HepG2 (cell line): ENCODE measurements at regions not wholly inside any gene's neighbourhood (a gene's known extent, or its start where the extent isn't known, plus 50 kb on each side); places are given as distances from the start of the nearest gene placed in this dataset.
A peak's percentile ranks its signal among the peaks of the same experiment; 100 is the strongest.

Source experiments
- ATAC-seq: fragments of 200-7000 bp; cut with Tn5 transposase; 3 replicates; pipeline ENCODE4 v1.9.1; 2020; ENCODE audit warnings: mild to moderate bottlenecking, moderate library complexity
- BruUV-seq: library from RNA; stranded (reverse); fragments of 400-500 nt; replicated peaks from 2 replicates; lab custom pipeline; 2021; lab: Mats Ljungman, UMichigan
- CTCF ChIA-PET: fragments of 300-600 bp; formaldehyde crosslinking; extraction: SDS; loops from one replicate; lab custom pipeline; 2021; ENCODE audit warnings: low total read pairs, inconsistent platforms, low intra/inter-chr PET ratio; lab: Yijun Ruan, JAX
- POLR2A ChIA-PET: fragments of 350-600 bp; sonication (Branson Sonifier 250); formaldehyde crosslinking; loops from one replicate; lab custom pipeline; 2020; ENCODE audit warnings: antibody characterized with exemption, inconsistent platforms; lab: Yijun Ruan, JAX
- DNase-seq: peaks from one replicate; pipeline ENCODE4 v3.0.0-alpha.2; 2015; ENCODE audit warnings: low spot score
- FAIRE-seq: peaks from 3 replicates; lab custom pipeline; 2011; peaks lifted over from hg19 to GRCh38; lab: Jason Lieb, UNC
- H2AFZ ChIP-seq: one replicate; pipeline ENCODE4 v1.6.1; 2011; ENCODE audit warnings: low read length, inconsistent platforms
- H3K27ac ChIP-seq: fragments of 300-600 bp; 3 replicates; pipeline ENCODE4 v1.8.0; 2011; ENCODE audit warnings: mixed run types, mild to moderate bottlenecking, mixed read lengths, low read length, inconsistent platforms; ENCODE audit not compliant: insufficient read depth; ENCODE audit errors: extremely low read length
- H3K27me3 ChIP-seq, 2 experiments: fragments of 200-600 bp in 1 of 2; 2 replicates in 1 of 2; 3 replicates in 1 of 2; pipeline versions ENCODE4 v1.6.0 to v1.8.0; 2011; ENCODE audit warnings: low read length in 2 of 2, mild to moderate bottlenecking in 2 of 2, moderate library complexity in 2 of 2, inconsistent platforms in 1 of 2; ENCODE audit not compliant: insufficient read depth in 2 of 2, control insufficient read depth in 1 of 2
- H3K36me3 ChIP-seq, 2 experiments: fragments of 200-600 bp in 1 of 2; replicated peaks in 1 of 2; 2 replicates in 1 of 2; 3 replicates in 1 of 2; pipeline versions ENCODE4 v1.5.1 to v1.8.0; 2011; ENCODE audit warnings: low read length in 2 of 2, inconsistent platforms in 1 of 2; ENCODE audit not compliant: insufficient read depth in 2 of 2, control insufficient read depth in 1 of 2
- H3K4me1 ChIP-seq: 2 replicates; pipeline ENCODE4 v1.5.1; 2012; ENCODE audit warnings: low read length, inconsistent platforms; ENCODE audit not compliant: insufficient read depth
- H3K4me2 ChIP-seq: 2 replicates; pipeline ENCODE4 v1.6.0; 2011; ENCODE audit warnings: low read depth, low read length, inconsistent platforms
- H3K4me3 ChIP-seq, 3 experiments: fragments of 200-600 bp in 1 of 3; sonication (generic), shearing (Covaris generic) in 1 of 3; replicated peaks in 1 of 3; 2 replicates each; pipeline ENCODE4 v1.5.1; 2011 to 2016; ENCODE audit warnings: low read length in 3 of 3, inconsistent platforms in 2 of 3, low read depth in 2 of 3, mild to moderate bottlenecking in 2 of 3, control low read depth in 1 of 3, mixed read lengths in 1 of 3; ENCODE audit not compliant: insufficient read depth in 1 of 3
- H3K79me2 ChIP-seq: one replicate; pipeline ENCODE4 v1.6.1; 2011; ENCODE audit warnings: low read length, inconsistent platforms; ENCODE audit not compliant: insufficient read depth
- H3K9ac ChIP-seq: 2 replicates; pipeline ENCODE4 v1.6.0; 2011; ENCODE audit warnings: mild to moderate bottlenecking, low read depth, low read length, inconsistent platforms; ENCODE audit not compliant: insufficient read depth
- H3K9me3 ChIP-seq: 2 replicates; pipeline ENCODE4 v1.5.1; 2012; ENCODE audit warnings: mild to moderate bottlenecking, low read length
- H4K20me1 ChIP-seq: 2 replicates; pipeline ENCODE4 v1.6.0; 2011; ENCODE audit warnings: inconsistent platforms, mild to moderate bottlenecking, low read length, moderate library complexity; ENCODE audit not compliant: insufficient read depth
- ARID2 ChIP-seq: sonication (generic); formaldehyde crosslinking; IDR thresholded peaks from 2 replicates; pipeline ENCODE4 v1.8.1; 2022; ENCODE audit warnings: mild to moderate bottlenecking, missing genetic modification reagents, borderline replicate concordance
- BCL6 ChIP-seq: IDR thresholded peaks from 2 replicates; pipeline ENCODE4 v1.6.1; 2016; ENCODE audit warnings: missing genetic modification reagents, missing compliant biosample characterization
- BRD4 ChIP-seq: sonication (generic); formaldehyde crosslinking; IDR thresholded peaks from 2 replicates; pipeline ENCODE4 v1.4.0; 2020; ENCODE audit warnings: missing genetic modification reagents
- ERF ChIP-seq: IDR thresholded peaks from 2 replicates; pipeline ENCODE4 v1.6.1; 2018; ENCODE audit warnings: missing biosample characterization, missing genetic modification reagents
- ETS1 ChIP-seq: sonication (generic); formaldehyde crosslinking; IDR thresholded peaks from 2 replicates; pipeline ENCODE4 v1.4.0; 2020; ENCODE audit warnings: missing genetic modification reagents
- FOXA3 ChIP-seq: IDR thresholded peaks from 2 replicates; pipeline ENCODE4 v1.6.1; 2016; ENCODE audit warnings: missing genetic modification reagents, missing compliant biosample characterization
- HNF4A ChIP-seq: sonication (generic); formaldehyde crosslinking; IDR thresholded peaks from 2 replicates; pipeline ENCODE4 v1.4.0; 2020; ENCODE audit warnings: missing genetic modification reagents
- ISL2 ChIP-seq: sonication (generic); formaldehyde crosslinking; IDR thresholded peaks from 2 replicates; pipeline ENCODE4 v1.5.0; 2020; ENCODE audit warnings: missing genetic modification reagents
- JUNB ChIP-seq: sonication (generic); formaldehyde crosslinking; IDR thresholded peaks from 2 replicates; pipeline ENCODE4 v1.8.0; 2022; ENCODE audit warnings: missing genetic modification reagents, mild to moderate bottlenecking, borderline replicate concordance
- MBNL3 ChIP-seq: fragments of 250-450 bp; sonication (Bioruptor Pico); conservative IDR thresholded peaks from 2 replicates; pipeline ENCODE4 v1.8.0; 2022; ENCODE audit warnings: mild to moderate bottlenecking, inconsistent platforms
- MXD4 ChIP-seq: IDR thresholded peaks from 2 replicates; pipeline ENCODE4 v1.6.1; 2016; ENCODE audit warnings: mild to moderate bottlenecking, missing biosample characterization, missing genetic modification reagents
- PHF5A ChIP-seq: IDR thresholded peaks from one replicate; pipeline ENCODE4 v1.6.1; 2018; ENCODE audit warnings: low read depth, missing genetic modification reagents; ENCODE audit not compliant: unreplicated experiment
- SP2 ChIP-seq: sonication (generic); formaldehyde crosslinking; IDR thresholded peaks from 2 replicates; pipeline ENCODE4 v1.5.1; 2020; ENCODE audit warnings: mild to moderate bottlenecking, missing genetic modification reagents
- SUZ12 ChIP-seq: fragments of 150-350 bp; IDR thresholded peaks from 2 replicates; pipeline ENCODE4 v1.6.1; 2014; ENCODE audit warnings: low read depth, low read length
- TOE1 ChIP-seq: sonication (generic); formaldehyde crosslinking; IDR thresholded peaks from 2 replicates; pipeline ENCODE4 v1.4.0; 2020; ENCODE audit warnings: mild to moderate bottlenecking, missing genetic modification reagents
- ZMYM2 ChIP-seq: sonication (generic); formaldehyde crosslinking; IDR thresholded peaks from 2 replicates; pipeline ENCODE4 v1.8.0; 2022; ENCODE audit warnings: mild to moderate bottlenecking, missing genetic modification reagents
- ZMYM4 ChIP-seq: sonication (generic); formaldehyde crosslinking; IDR thresholded peaks from 2 replicates; pipeline ENCODE4 v1.8.1; 2023; ENCODE audit warnings: mild to moderate bottlenecking, missing genetic modification reagents
- ZNF354B ChIP-seq: sonication (generic); formaldehyde crosslinking; IDR thresholded peaks from 2 replicates; pipeline ENCODE4 v1.8.0; 2022; ENCODE audit warnings: mild to moderate bottlenecking, missing genetic modification reagents
- ZNF484 ChIP-seq: sonication (generic); formaldehyde crosslinking; IDR thresholded peaks from 2 replicates; pipeline ENCODE4 v1.5.1; 2020; ENCODE audit warnings: mild to moderate bottlenecking, low read depth, missing genetic modification reagents, borderline replicate concordance
- ZNF629 ChIP-seq: sonication (generic); formaldehyde crosslinking; conservative IDR thresholded peaks from 2 replicates; pipeline ENCODE4 v1.5.0; 2020; ENCODE audit warnings: missing genetic modification reagents
- WGBS: methylation state at CpG from one replicate; pipeline ENCODE4 v1.1.6; 2017; ENCODE audit warnings: low lambda C conversion rate; 5-methylcytosine and 5-hydroxymethylcytosine counted together
- in situ Hi-C: cut with HindIII; loops from 2 replicates; pipeline ENCODE4 v1.10.0; 2017; ENCODE audit warnings: low pct_unique_long_range_greater_than_20kb; ENCODE audit not compliant: extremely low pct_ligation_motif_present
- intact Hi-C: fragments of 100-400 bp; cut with micrococcal nuclease; formaldehyde crosslinking; loops from one replicate; pipeline ENCODE4 v1.10.0; 2022; ENCODE audit not compliant: unreplicated experiment
- TF ChIP-seq, protein P1 (sequence below): sonication (generic); formaldehyde crosslinking; IDR thresholded peaks from 2 replicates; pipeline ENCODE4 v1.4.0; 2020; ENCODE audit warnings: missing genetic modification reagents
- TF ChIP-seq, protein P2 (sequence below): sonication (generic); formaldehyde crosslinking; IDR thresholded peaks from 2 replicates; pipeline ENCODE4 v1.8.0; 2022; ENCODE audit warnings: mild to moderate bottlenecking, missing genetic modification reagents, moderate library complexity
- TF ChIP-seq, protein P3 (sequence below): IDR thresholded peaks from 2 replicates; pipeline ENCODE4 v1.6.1; 2012; ENCODE audit warnings: inconsistent platforms

DNA sequence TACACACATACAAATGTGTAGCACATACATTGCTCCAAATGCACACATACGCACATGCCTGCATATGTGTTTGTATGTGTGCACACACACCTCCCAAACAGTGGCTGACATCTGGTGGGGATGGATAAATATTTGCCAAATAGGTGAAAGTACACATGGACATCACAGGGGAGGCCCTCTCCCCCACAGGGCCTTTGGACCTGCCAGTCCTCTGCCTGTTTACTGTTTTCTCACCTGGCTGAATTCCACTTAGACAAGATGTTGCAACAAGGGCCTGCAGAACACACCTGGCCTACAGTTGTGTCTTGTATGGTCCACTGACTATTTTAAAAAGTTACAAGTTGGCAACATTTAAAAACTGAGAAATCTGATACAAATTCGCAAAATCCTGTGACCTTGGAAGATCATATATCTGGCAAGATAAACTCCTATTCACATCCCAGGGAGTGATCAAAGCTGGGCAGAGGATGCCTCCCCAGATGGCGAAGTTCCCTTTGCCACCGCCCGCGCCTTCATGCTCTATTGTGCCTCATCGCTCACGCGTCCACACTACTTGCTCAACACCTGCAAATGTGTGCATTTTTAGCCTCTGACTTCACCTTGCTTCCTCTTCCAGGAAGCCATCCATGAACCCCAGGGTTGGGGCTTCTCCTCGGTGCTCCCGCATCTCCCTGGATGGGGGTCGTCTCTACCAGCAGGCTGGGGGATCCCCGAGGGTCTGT, 118.4 kb upstream of the FZD10 start:
- POLR2A ChIA-PET = no interaction called here
- TF ChIP-seq, protein P1, sequence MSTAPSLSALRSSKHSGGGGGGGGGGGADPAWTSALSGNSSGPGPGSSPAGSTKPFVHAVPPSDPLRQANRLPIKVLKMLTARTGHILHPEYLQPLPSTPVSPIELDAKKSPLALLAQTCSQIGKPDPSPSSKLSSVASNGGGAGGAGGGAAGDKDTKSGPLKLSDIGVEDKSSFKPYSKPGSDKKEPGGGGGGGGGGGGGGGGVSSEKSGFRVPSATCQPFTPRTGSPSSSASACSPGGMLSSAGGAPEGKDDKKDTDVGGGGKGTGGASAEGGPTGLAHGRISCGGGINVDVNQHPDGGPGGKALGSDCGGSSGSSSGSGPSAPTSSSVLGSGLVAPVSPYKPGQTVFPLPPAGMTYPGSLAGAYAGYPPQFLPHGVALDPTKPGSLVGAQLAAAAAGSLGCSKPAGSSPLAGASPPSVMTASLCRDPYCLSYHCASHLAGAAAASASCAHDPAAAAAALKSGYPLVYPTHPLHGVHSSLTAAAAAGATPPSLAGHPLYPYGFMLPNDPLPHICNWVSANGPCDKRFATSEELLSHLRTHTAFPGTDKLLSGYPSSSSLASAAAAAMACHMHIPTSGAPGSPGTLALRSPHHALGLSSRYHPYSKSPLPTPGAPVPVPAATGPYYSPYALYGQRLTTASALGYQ (CRISPR knock-in tag) = peak; percentile 63
- no peak for TF ChIP-seq ZNF484 (CRISPR knock-in tag)
- no peak for TF ChIP-seq ERF
- TF ChIP-seq, protein P2, sequence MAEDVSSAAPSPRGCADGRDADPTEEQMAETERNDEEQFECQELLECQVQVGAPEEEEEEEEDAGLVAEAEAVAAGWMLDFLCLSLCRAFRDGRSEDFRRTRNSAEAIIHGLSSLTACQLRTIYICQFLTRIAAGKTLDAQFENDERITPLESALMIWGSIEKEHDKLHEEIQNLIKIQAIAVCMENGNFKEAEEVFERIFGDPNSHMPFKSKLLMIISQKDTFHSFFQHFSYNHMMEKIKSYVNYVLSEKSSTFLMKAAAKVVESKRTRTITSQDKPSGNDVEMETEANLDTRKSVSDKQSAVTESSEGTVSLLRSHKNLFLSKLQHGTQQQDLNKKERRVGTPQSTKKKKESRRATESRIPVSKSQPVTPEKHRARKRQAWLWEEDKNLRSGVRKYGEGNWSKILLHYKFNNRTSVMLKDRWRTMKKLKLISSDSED (CRISPR knock-in tag) = no peak
- 0 out of 2 replicates have a peak, but pooled peaks have one; percentile 47 for TF ChIP-seq ISL2 (CRISPR knock-in tag)
- no peak for TF ChIP-seq TOE1 (CRISPR knock-in tag)
- peak; percentile 86 for TF ChIP-seq HNF4A
- no peak for TF ChIP-seq ARID2 (CRISPR knock-in tag)
- TF ChIP-seq JUNB (CRISPR knock-in tag) = no peak
- no peak for TF ChIP-seq MXD4
- TF ChIP-seq MBNL3 (CRISPR knock-in tag) = no peak
- TF ChIP-seq SUZ12 = no peak
- TF ChIP-seq, protein P3, sequence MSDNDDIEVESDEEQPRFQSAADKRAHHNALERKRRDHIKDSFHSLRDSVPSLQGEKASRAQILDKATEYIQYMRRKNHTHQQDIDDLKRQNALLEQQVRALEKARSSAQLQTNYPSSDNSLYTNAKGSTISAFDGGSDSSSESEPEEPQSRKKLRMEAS = no peak; the same call in 1 of the 2 replicates
- no peak for TF ChIP-seq ZMYM4 (CRISPR knock-in tag)
- no peak for TF ChIP-seq BRD4 (CRISPR knock-in tag)
- no peak for TF ChIP-seq ETS1 (CRISPR knock-in tag)
- TF ChIP-seq FOXA3 (CRISPR knock-in tag) = peak; percentile 80
- TF ChIP-seq SP2 (CRISPR knock-in tag) = no peak
- TF ChIP-seq PHF5A (CRISPR knock-in tag) = no peak
- TF ChIP-seq ZNF629 (CRISPR knock-in tag) = no peak
- TF ChIP-seq ZMYM2 (CRISPR knock-in tag) = no peak
- TF ChIP-seq ZNF354B = no peak
- 0 out of 2 replicates have a peak, but pooled peaks have one; percentile 41 for TF ChIP-seq BCL6

More for the DNA sequence above, 118.4 kb upstream of the FZD10 start:
- Histone ChIP-seq H3K4me3 (no peak overlapping the region), H3K36me3 (no peaks in the 10 kb centered on the region), H3K79me2 (no peaks in the 10 kb centered on the region), H3K4me2 (no peak overlapping the region), H2AFZ (no peak overlapping the region), H3K9me3 (no peaks in the 10 kb centered on the region), H3K4me1 (peaks cover 34% of the 10 kb centered on the region), H3K27ac (no peak overlapping the region), H4K20me1 (no peaks in the 10 kb centered on the region), H3K27me3 (peaks cover 0 to 2% of the 10 kb centered on the region in 2 experiments; a peak in 2 of 5 replicates), H3K9ac (no peak overlapping the region)
- no TSS peak for BruUV-seq
- WGBS = 62% methylated on average over 13 of the region's 13 CpGs
- CTCF ChIA-PET = no interaction called here
- in situ Hi-C loops = loop anchor here (10.0 to 25.0 kb wide), 2 partner anchors 151 to 693 kb away; no protein-coding TSS in a partner anchor
- intact Hi-C loops = loop anchor here (10.0 kb wide), 1 partner anchor 701 kb away; no protein-coding TSS in a partner anchor
- DNase-seq (peak; percentile 56), FAIRE-seq (peak; percentile 23), ATAC-seq (peak; percentile 17; the same call in 2 of the 3 replicates)
